ENCODE measurements at regions not wholly inside any gene's neighbourhood (a gene's known extent, or its start where the extent isn't known, plus 50 kb on each side); places are given as distances from the start of the nearest gene placed in this dataset.

- no peak for DNase-seq (ENCODE audit: low spot score)
Measured at GRCh38 chr4:3683744-3684421, 82.3 kb upstream of the ADRA2C start.

- no peak for DNase-seq (ENCODE audit: low spot score)
Measured at GRCh38 chr4:3683077-3683743, 83.0 kb upstream of the ADRA2C start.

- DNase-seq (ENCODE audit: low spot score): no peak
Measured at GRCh38 chr4:3682236-3683076, 83.7 kb upstream of the ADRA2C start.

GRCh38 chr4:3681191-3681590 lies 85.0 kb upstream of the ADRA2C start:
- no peak for DNase-seq (ENCODE audit: low spot score)

GRCh38 chr4:3680656-3681055 lies 85.5 kb upstream of the ADRA2C start:
- DNase-seq (ENCODE audit: low spot score): no peak

- DNase-seq (ENCODE audit: low spot score): no peak
Measured at GRCh38 chr4:3679851-3680311, 86.3 kb upstream of the ADRA2C start.

GRCh38 chr4:3679071-3679825 lies 86.9 kb upstream of the ADRA2C start:
- no peak for DNase-seq (ENCODE audit: low spot score)

GRCh38 chr4:3677748-3678070 lies 88.5 kb upstream of the ADRA2C start:
- no peak for DNase-seq (ENCODE audit: low spot score)

- no peak for DNase-seq (ENCODE audit: low spot score)
Measured at GRCh38 chr4:3676907-3677747, 89.1 kb upstream of the ADRA2C start.

GRCh38 chr4:3676196-3676595 lies 90.0 kb upstream of the ADRA2C start:
- no peak for DNase-seq (ENCODE audit: low spot score)

GRCh38 chr4:3675251-3676115 lies 90.7 kb upstream of the ADRA2C start:
- DNase-seq (ENCODE audit: low spot score): no peak

GRCh38 chr4:3674479-3674851 lies 91.7 kb upstream of the ADRA2C start:
- DNase-seq (ENCODE audit: low spot score): no peak

GRCh38 chr4:3673716-3674478 lies 92.3 kb upstream of the ADRA2C start:
- no peak for DNase-seq (ENCODE audit: low spot score)

- no peak for DNase-seq (ENCODE audit: low spot score)
Measured at GRCh38 chr4:3673176-3673575, 93.0 kb upstream of the ADRA2C start.

GRCh38 chr4:3672465-3672831 lies 93.7 kb upstream of the ADRA2C start:
- DNase-seq (ENCODE audit: low spot score): no peak

- no peak for DNase-seq (ENCODE audit: low spot score)
Measured at GRCh38 chr4:3671571-3672464, 94.4 kb upstream of the ADRA2C start.

GRCh38 chr4:3670521-3671519 lies 95.4 kb upstream of the ADRA2C start:
- no peak for DNase-seq (ENCODE audit: low spot score)

All from RKO (cell line).